Common myeloid progenitor, CD34-positive (primary cell): ENCODE measurements at regions not wholly inside any gene's neighbourhood (a gene's known extent, or its start where the extent isn't known, plus 50 kb on each side); places are given as distances from the start of the nearest gene placed in this dataset.

ENCODE experiments used
- CTCF ChIA-PET: fragments of 350-600 bp; sonication (Branson Sonifier 250); formaldehyde crosslinking; loops from one replicate; lab custom pipeline; 2021; ENCODE audit warnings: antibody characterized with exemption; lab: Charles Lee
- POLR2A ChIA-PET: fragments of 350-600 bp; sonication (Branson Sonifier 250); formaldehyde crosslinking; loops from one replicate; lab custom pipeline; 2021; ENCODE audit warnings: antibody characterized with exemption; lab: Charles Lee
- DNase-seq, 3 donors: peaks; one replicate each; pipeline versions ENCODE4 v3.0.0 to v3.0.0-alpha.2; 2013
- H3K27ac ChIP-seq, 2 experiments: 1 replicate in 1 of 2; 2 replicates in 1 of 2; pipeline ENCODE4 v1.7.0; 2013; ENCODE audit warnings: inconsistent platforms in 2 of 2, low read length in 2 of 2, mild to moderate bottlenecking in 2 of 2, low read depth in 1 of 2, moderate library complexity in 1 of 2; ENCODE audit not compliant: severe bottlenecking in 2 of 2, insufficient read depth in 1 of 2, poor library complexity in 1 of 2
- H3K27me3 ChIP-seq, 5 experiments: replicated peaks in 2 of 5; 1 replicate in 3 of 5; 2 replicates in 2 of 5; pipeline versions ENCODE4 v1.6.1 to v1.7.0; 2013; ENCODE audit warnings: low read length in 4 of 5, mild to moderate bottlenecking in 2 of 5, moderate library complexity in 2 of 5, inconsistent platforms in 1 of 5; ENCODE audit not compliant: insufficient read depth in 5 of 5, control insufficient read depth in 4 of 5
- H3K36me3 ChIP-seq, 4 experiments: 1 replicate in 2 of 4; 2 replicates in 2 of 4; pipeline versions ENCODE4 v1.6.1 to v1.7.0; 2013; ENCODE audit warnings: low read length in 3 of 4, control low read depth in 1 of 4, mild to moderate bottlenecking in 1 of 4; ENCODE audit not compliant: control insufficient read depth in 4 of 4, insufficient read depth in 4 of 4
- H3K4me1 ChIP-seq, 4 experiments: 1 replicate in 3 of 4; 2 replicates in 1 of 4; pipeline versions ENCODE4 v1.6.1 to v1.7.1; 2013; ENCODE audit warnings: low read length in 3 of 4, mild to moderate bottlenecking in 3 of 4, control low read depth in 1 of 4, inconsistent platforms in 1 of 4, moderate library complexity in 1 of 4; ENCODE audit not compliant: control insufficient read depth in 4 of 4, insufficient read depth in 4 of 4; ENCODE audit errors: control extremely low read depth in 1 of 4
- H3K4me3 ChIP-seq, 7 experiments: 1 replicate in 4 of 7; 2 replicates in 3 of 7; pipeline versions ENCODE4 v1.5.1 to v1.7.0; 2013; ENCODE audit warnings: mild to moderate bottlenecking in 7 of 7, low read length in 6 of 7, moderate library complexity in 6 of 7, inconsistent platforms in 2 of 7, low read depth in 2 of 7, control low read depth in 1 of 7; ENCODE audit not compliant: insufficient read depth in 4 of 7, control insufficient read depth in 1 of 7; ENCODE audit errors: extremely low read depth in 1 of 7
- H3K9me3 ChIP-seq, 5 experiments: 1 replicate in 4 of 5; 2 replicates in 1 of 5; pipeline versions ENCODE4 v1.6.1 to v1.7.1; 2013; ENCODE audit warnings: low read length in 4 of 5, mild to moderate bottlenecking in 2 of 5, inconsistent platforms in 1 of 5, low read depth in 1 of 5, moderate library complexity in 1 of 5; ENCODE audit not compliant: control insufficient read depth in 4 of 5, insufficient read depth in 2 of 5; ENCODE audit errors: control extremely low read depth in 1 of 5
- WGBS: methylation state at CpG from one replicate; pipeline ENCODE4 v1.1.5; 2013; ENCODE audit not compliant: insufficient coverage; 5-methylcytosine and 5-hydroxymethylcytosine counted together

GRCh38 chr11:80860632-80861031, 1419.8 kb upstream of the TENM4 start:
- Histone ChIP-seq H3K4me3 (no peak overlapping the region), H3K27me3 (no peaks in the 10 kb centered on the region), H3K36me3 (no peaks in the 10 kb centered on the region), H3K27ac (no peak overlapping the region), H3K9me3 (no peaks in the 10 kb centered on the region), H3K4me1 (no peaks in the 10 kb centered on the region)
- DNase-seq: no peak
- CTCF ChIA-PET: no interaction called here
- POLR2A ChIA-PET: no interaction called here

- H3K36me3 ChIP-seq: no peaks in the 10 kb centered on the region
- WGBS: no CpG with 5 or more reads among the region's 1 CpG
- no peaks in the 10 kb centered on the region for H3K27me3 ChIP-seq
- peak in 1 of 3 donors; percentile 9 for DNase-seq
- ChIA-PET POLR2A (no interaction called here), CTCF (no interaction called here)
- no peaks in the 10 kb centered on the region for H3K9me3 ChIP-seq
- H3K4me3 ChIP-seq: no peak overlapping the region
- H3K4me1 ChIP-seq: no peaks in the 10 kb centered on the region
- H3K27ac ChIP-seq: no peak overlapping the region
Observed at GRCh38 chr11:80856066-80856465, 1415.2 kb upstream of the TENM4 start.

- no peak for DNase-seq
- WGBS: 100% methylated on average over 3 of the region's 4 CpGs
- Histone ChIP-seq H3K4me1 (no peaks in the 10 kb centered on the region), H3K9me3 (no peaks in the 10 kb centered on the region), H3K36me3 (no peaks in the 10 kb centered on the region), H3K27me3 (no peaks in the 10 kb centered on the region), H3K27ac (no peak overlapping the region), H3K4me3 (no peak overlapping the region)
- ChIA-PET POLR2A (no interaction called here), CTCF (no interaction called here)
Observed at GRCh38 chr11:80855426-80855825, 1414.6 kb upstream of the TENM4 start.

- ChIA-PET POLR2A (no interaction called here), CTCF (no interaction called here)
- no CpG with 5 or more reads among the region's 3 CpGs for WGBS
Observed at GRCh38 chr11:80849253-80849652, 1408.4 kb upstream of the TENM4 start.

GRCh38 chr11:80846979-80847378, 1406.1 kb upstream of the TENM4 start:
- no peak overlapping the region for H3K4me3 ChIP-seq
- no peaks in the 10 kb centered on the region for H3K27me3 ChIP-seq
- no peaks in the 10 kb centered on the region for H3K9me3 ChIP-seq
- DNase-seq: peak in 1 of 3 donors; percentile 6
- CTCF ChIA-PET: interaction anchor here (0.9 kb wide), 1 partner anchor 11 kb away, joined by 3 read pairs; no protein-coding TSS in a partner anchor
- POLR2A ChIA-PET: no interaction called here
- WGBS: no CpG with 5 or more reads among the region's 3 CpGs
- H3K36me3 ChIP-seq: no peaks in the 10 kb centered on the region
- no peaks in the 10 kb centered on the region for H3K4me1 ChIP-seq
- no peak overlapping the region for H3K27ac ChIP-seq

More at GRCh38 chr11:80849253-80849652, 1408.4 kb upstream of the TENM4 start:
- DNase-seq: no peak
- Histone ChIP-seq H3K36me3 (no peaks in the 10 kb centered on the region), H3K9me3 (no peaks in the 10 kb centered on the region), H3K4me1 (no peaks in the 10 kb centered on the region), H3K27me3 (no peaks in the 10 kb centered on the region), H3K27ac (no peak overlapping the region), H3K4me3 (no peak overlapping the region)

- H3K36me3 ChIP-seq: no peaks in the 10 kb centered on the region
- ChIA-PET POLR2A (no interaction called here), CTCF (no interaction called here)
Observed at GRCh38 chr11:80846442-80846841, 1405.6 kb upstream of the TENM4 start.

GRCh38 chr11:80844110-80844819, 1403.4 kb upstream of the TENM4 start:
- POLR2A ChIA-PET: no interaction called here
- no peak overlapping the region for H3K27ac ChIP-seq
- WGBS: 100% methylated on average over 1 of the region's 8 CpGs

More at GRCh38 chr11:80846442-80846841, 1405.6 kb upstream of the TENM4 start:
- Histone ChIP-seq H3K4me1 (no peaks in the 10 kb centered on the region), H3K27me3 (no peaks in the 10 kb centered on the region), H3K9me3 (no peaks in the 10 kb centered on the region), H3K27ac (no peak overlapping the region), H3K4me3 (no peak overlapping the region)
- peak in 1 of 3 donors; percentile 39 for DNase-seq

More at GRCh38 chr11:80844110-80844819, 1403.4 kb upstream of the TENM4 start:
- no peaks in the 10 kb centered on the region for H3K4me1 ChIP-seq
- H3K36me3 ChIP-seq: no peaks in the 10 kb centered on the region
- H3K9me3 ChIP-seq: no peaks in the 10 kb centered on the region
- no peaks in the 10 kb centered on the region for H3K27me3 ChIP-seq
- H3K4me3 ChIP-seq: no peak overlapping the region
- no peak for DNase-seq
- CTCF ChIA-PET: no interaction called here
